B cell (primary cell): ENCODE measurements at regions not wholly inside any gene's neighbourhood (a gene's known extent, or its start where the extent isn't known, plus 50 kb on each side); places are given as distances from the start of the nearest gene placed in this dataset.

Source experiments
- ATAC-seq: fragments of 200-7000 bp; cut with Tn5 transposase; one replicate; pipeline ENCODE4 v1.10.0; 2021; ENCODE audit warnings: low read depth, mild to moderate bottlenecking, moderate number of reproducible peaks, moderate library complexity
- CTCF ChIA-PET: fragments of 350-600 bp; sonication (Branson Sonifier 250); formaldehyde crosslinking; loops from one replicate; lab custom pipeline; 2021; ENCODE audit warnings: antibody characterized with exemption, inconsistent platforms; lab: Charles Lee
- POLR2A ChIA-PET: fragments of 350-600 bp; sonication (Branson Sonifier 250); formaldehyde crosslinking; loops from one replicate; lab custom pipeline; 2021; ENCODE audit warnings: antibody characterized with exemption; lab: Charles Lee
- DNase-seq: peaks from one replicate; pipeline ENCODE4 v3.0.0; 2013
- H2AFZ ChIP-seq: 2 replicates; pipeline ENCODE4 v1.6.1; 2012; ENCODE audit warnings: mild to moderate bottlenecking, low read depth, low read length; ENCODE audit not compliant: insufficient read depth, poor library complexity, severe bottlenecking
- H3K27ac ChIP-seq, 2 donors: 1 replicate in 1 of 2; 2 replicates in 1 of 2; pipeline ENCODE4 v1.5.1; 2012 to 2013; ENCODE audit warnings: low read length in 2 of 2, mild to moderate bottlenecking in 2 of 2, moderate library complexity in 1 of 2
- H3K27me3 ChIP-seq, 4 experiments: fragments of 200-600 bp in 1 of 4; sonication (generic) in 1 of 4; replicated peaks in 1 of 4; 1 replicate in 2 of 4; 2 replicates in 2 of 4; pipeline versions ENCODE4 v1.6.1 to v1.7.0; 2013 to 2016; ENCODE audit warnings: low read length in 3 of 4, mild to moderate bottlenecking in 2 of 4, mixed read lengths in 1 of 4, moderate library complexity in 1 of 4; ENCODE audit not compliant: insufficient read depth in 4 of 4, control insufficient read depth in 3 of 4; ENCODE audit errors: control extremely low read depth in 1 of 4
- H3K36me3 ChIP-seq, 2 experiments: replicated peaks in 1 of 2; 1 replicate in 1 of 2; 2 replicates in 1 of 2; pipeline versions ENCODE4 v1.6.1 to v1.7.1; 2013; ENCODE audit warnings: low read length in 1 of 2; ENCODE audit not compliant: insufficient read depth in 2 of 2, control insufficient read depth in 1 of 2; ENCODE audit errors: control extremely low read depth in 1 of 2, extremely low read depth in 1 of 2
- H3K4me1 ChIP-seq, 2 donors: fragments of 200-600 bp in 1 of 2; sonication (generic) in 1 of 2; 1 replicate in 1 of 2; 2 replicates in 1 of 2; pipeline versions ENCODE4 v1.5.1 to v1.6.1; 2013 to 2017; ENCODE audit warnings: low read length in 2 of 2; ENCODE audit not compliant: control insufficient read depth in 2 of 2, insufficient read depth in 2 of 2
- H3K4me2 ChIP-seq: replicated peaks from 2 replicates; pipeline ENCODE3; 2012; ENCODE audit warnings: mild to moderate bottlenecking, low read depth, low read length; ENCODE audit not compliant: poor library complexity, severe bottlenecking
- H3K4me3 ChIP-seq, 5 experiments: fragments of 200-600 bp in 1 of 5; sonication (generic) in 1 of 5; 1 replicate in 3 of 5; 2 replicates in 2 of 5; pipeline versions ENCODE4 v1.5.1 to v1.7.0; 2011 to 2016; ENCODE audit warnings: low read length in 4 of 5, mild to moderate bottlenecking in 4 of 5, low read depth in 2 of 5, control low read depth in 1 of 5, moderate library complexity in 1 of 5; ENCODE audit not compliant: insufficient read depth in 1 of 5; ENCODE audit errors: control extremely low read depth in 1 of 5, extremely low read depth in 1 of 5
- H3K79me2 ChIP-seq: fragments of 200-600 bp; sonication (generic); one replicate; pipeline ENCODE4 v1.6.0; 2016; ENCODE audit warnings: low read length; ENCODE audit not compliant: control insufficient read depth, insufficient read depth
- H3K9ac ChIP-seq: fragments of 200-600 bp; sonication (generic); 2 replicates; pipeline ENCODE4 v1.6.1; 2017; ENCODE audit warnings: mild to moderate bottlenecking, low read length, moderate library complexity
- H3K9me3 ChIP-seq, 3 donors: one replicate each; pipeline versions ENCODE4 v1.6.1 to v1.7.1; 2013; ENCODE audit warnings: low read length in 2 of 3; ENCODE audit not compliant: control insufficient read depth in 2 of 3, insufficient read depth in 1 of 3; ENCODE audit errors: control extremely low read depth in 1 of 3
- H4K20me1 ChIP-seq: 2 replicates; pipeline ENCODE4 v1.6.0; 2012; ENCODE audit warnings: mild to moderate bottlenecking, low read length; ENCODE audit not compliant: insufficient read depth, control insufficient read depth, poor library complexity, severe bottlenecking
- H3K27ac Mint-ChIP-seq: one replicate; pipeline ENCODE4 v1.8.0; 2021; ENCODE audit warnings: mixed read lengths
- H3K27me3 Mint-ChIP-seq: one replicate; pipeline ENCODE4 v1.8.0; 2021; ENCODE audit warnings: mixed read lengths
- H3K4me1 Mint-ChIP-seq: one replicate; pipeline ENCODE4 v1.8.0; 2021; ENCODE audit warnings: mixed read lengths
- H3K4me3 Mint-ChIP-seq: one replicate; pipeline ENCODE4 v1.8.0; 2021; ENCODE audit warnings: mixed read lengths
- H3K9me3 Mint-ChIP-seq: one replicate; pipeline ENCODE4 v1.8.0; 2022; ENCODE audit warnings: mixed read lengths; ENCODE audit not compliant: insufficient read depth
- EZH2 ChIP-seq: IDR thresholded peaks from 2 replicates; pipeline ENCODE4 v1.6.1; 2012; ENCODE audit warnings: borderline replicate concordance, low read depth, mild to moderate bottlenecking, moderate library complexity, low read length; ENCODE audit not compliant: insufficient read depth, poor library complexity, severe bottlenecking
- WGBS: methylation state at CpG from one replicate; pipeline ENCODE4 v1.1.5; 2013; ENCODE audit warnings: missing lambda C conversion rate; ENCODE audit not compliant: insufficient coverage; 5-methylcytosine and 5-hydroxymethylcytosine counted together
- intact Hi-C: fragments of 100-400 bp; cut with micrococcal nuclease; formaldehyde crosslinking; loops from one replicate; pipeline ENCODE4 v1.10.0; 2022
- TF ChIP-seq, protein P1 (sequence below): fragments of 200-600 bp; IDR thresholded peaks from one replicate; pipeline ENCODE4 v1.8.0; 2022; ENCODE audit warnings: antibody characterized with exemption, mild to moderate bottlenecking

DNA sequence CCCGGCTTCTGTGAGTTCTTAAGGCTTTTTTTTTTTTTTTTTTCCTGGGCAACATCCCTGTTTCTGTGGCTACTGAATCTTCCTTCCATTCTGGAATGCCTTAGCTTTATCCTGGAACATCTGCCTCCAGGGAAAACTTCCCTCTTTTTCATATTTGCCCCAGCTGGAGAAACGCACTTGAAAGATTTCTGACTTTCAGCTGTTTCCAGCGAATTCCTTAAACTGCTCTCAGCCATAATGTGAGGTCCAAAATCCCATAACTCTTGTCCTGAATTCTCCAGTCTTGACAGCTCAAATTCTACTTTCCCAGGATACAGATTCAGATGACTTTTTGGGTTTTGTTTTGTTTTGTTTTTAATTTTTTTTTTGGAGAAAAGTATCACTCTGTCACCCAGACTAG is 263.6 kb upstream of the AUTS2 start:
- Histone ChIP-seq H3K27me3 (peaks cover 0 to 2% (median 0%) of the 10 kb centered on the region in 4 experiments), H3K4me2 (no peak overlapping the region), H3K4me1 (no peaks in the 10 kb centered on the region), H3K27ac (no peak overlapping the region), H4K20me1 (no peaks in the 10 kb centered on the region), H2AFZ (no peak overlapping the region), H3K79me2 (no peaks in the 10 kb centered on the region), H3K9me3 (peaks cover 0 to 3% (median 0%) of the 10 kb centered on the region in 3 donors), H3K36me3 (no peaks in the 10 kb centered on the region), H3K4me3 (no peak overlapping the region), H3K9ac (no peak overlapping the region)
- CTCF ChIA-PET = no interaction called here
- Mint-ChIP-seq H3K9me3 (peaks cover 15% of the 10 kb centered on the region), H3K4me1 (no peaks in the 10 kb centered on the region), H3K4me3 (no peak overlapping the region), H3K27ac (no peak overlapping the region), H3K27me3 (peaks cover 4% of the 10 kb centered on the region)
- WGBS = 95% methylated on average over 3 of the region's 3 CpGs
- POLR2A ChIA-PET = no interaction called here
- TF ChIP-seq, protein P1, sequence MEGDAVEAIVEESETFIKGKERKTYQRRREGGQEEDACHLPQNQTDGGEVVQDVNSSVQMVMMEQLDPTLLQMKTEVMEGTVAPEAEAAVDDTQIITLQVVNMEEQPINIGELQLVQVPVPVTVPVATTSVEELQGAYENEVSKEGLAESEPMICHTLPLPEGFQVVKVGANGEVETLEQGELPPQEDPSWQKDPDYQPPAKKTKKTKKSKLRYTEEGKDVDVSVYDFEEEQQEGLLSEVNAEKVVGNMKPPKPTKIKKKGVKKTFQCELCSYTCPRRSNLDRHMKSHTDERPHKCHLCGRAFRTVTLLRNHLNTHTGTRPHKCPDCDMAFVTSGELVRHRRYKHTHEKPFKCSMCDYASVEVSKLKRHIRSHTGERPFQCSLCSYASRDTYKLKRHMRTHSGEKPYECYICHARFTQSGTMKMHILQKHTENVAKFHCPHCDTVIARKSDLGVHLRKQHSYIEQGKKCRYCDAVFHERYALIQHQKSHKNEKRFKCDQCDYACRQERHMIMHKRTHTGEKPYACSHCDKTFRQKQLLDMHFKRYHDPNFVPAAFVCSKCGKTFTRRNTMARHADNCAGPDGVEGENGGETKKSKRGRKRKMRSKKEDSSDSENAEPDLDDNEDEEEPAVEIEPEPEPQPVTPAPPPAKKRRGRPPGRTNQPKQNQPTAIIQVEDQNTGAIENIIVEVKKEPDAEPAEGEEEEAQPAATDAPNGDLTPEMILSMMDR = no peak
- no peak for TF ChIP-seq EZH2
- DNase-seq (no peak), ATAC-seq (no peak)
- intact Hi-C loops = no loop called here

DNA sequence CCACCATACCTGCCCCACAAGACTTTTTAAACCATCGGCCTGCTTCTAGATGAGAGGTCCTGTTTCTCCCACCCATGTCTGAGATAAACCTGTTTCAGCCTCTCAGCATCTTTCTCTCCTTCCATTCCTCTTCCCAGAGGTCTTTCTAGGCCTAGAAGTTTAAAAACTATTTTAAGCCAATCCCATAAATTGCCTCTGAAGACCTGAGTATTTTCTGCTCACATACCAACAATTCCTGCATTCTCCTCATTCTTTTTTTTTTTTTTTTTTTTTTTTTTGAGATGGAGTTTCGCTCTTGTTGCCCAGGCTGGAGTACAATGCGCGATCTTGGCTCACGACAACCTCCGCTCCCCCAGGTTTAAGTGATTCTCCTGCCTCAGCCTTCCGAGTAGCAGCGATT is 262.9 kb upstream of the AUTS2 start:
- ChIA-PET CTCF (no interaction called here), POLR2A (no interaction called here)
- H4K20me1 ChIP-seq = no peaks in the 10 kb centered on the region
- no peaks in the 10 kb centered on the region for H3K4me1 ChIP-seq
- H3K4me2 ChIP-seq = no peak overlapping the region
- no peak for ATAC-seq
- H3K4me3 ChIP-seq = no peak overlapping the region
- no peaks in the 10 kb centered on the region for H3K79me2 ChIP-seq
- H3K9me3 ChIP-seq = peaks cover 0 to 3% (median 0%) of the 10 kb centered on the region in 3 donors
- no peaks in the 10 kb centered on the region for H3K4me1 Mint-ChIP-seq
- intact Hi-C loops = no loop called here
- H3K27ac Mint-ChIP-seq = no peak overlapping the region
- no peak for TF ChIP-seq EZH2
- no peak overlapping the region for H3K9ac ChIP-seq
- peaks cover 0 to 2% (median 0%) of the 10 kb centered on the region in 4 experiments for H3K27me3 ChIP-seq
- H2AFZ ChIP-seq = no peak overlapping the region
- H3K4me3 Mint-ChIP-seq = no peak overlapping the region
- H3K27me3 Mint-ChIP-seq = peaks cover 4% of the 10 kb centered on the region
- 91% methylated on average over 8 of the region's 8 CpGs for WGBS
- no peaks in the 10 kb centered on the region for H3K36me3 ChIP-seq
- H3K27ac ChIP-seq = no peak overlapping the region
- DNase-seq = no peak
- peaks cover 13% of the 10 kb centered on the region for H3K9me3 Mint-ChIP-seq
